Thyroid gland (tissue), 4 donors: ENCODE measurements at regions not wholly inside any gene's neighbourhood (a gene's known extent, or its start where the extent isn't known, plus 50 kb on each side); places are given as distances from the start of the nearest gene placed in this dataset.

ENCODE experiments used
- POLR2A ChIP-seq, 2 donors: fragments of 450-650 bp; IDR thresholded peaks; one replicate each; pipeline ENCODE4 v1.6.1; 2017; ENCODE audit warnings: antibody characterized with exemption in 2 of 2, mild to moderate bottlenecking in 2 of 2, moderate library complexity in 1 of 2
- TF ChIP-seq, protein P1 (sequence below), 6 experiments: fragments of 200-600 bp in 3 of 6; fragments of 450-650 bp in 3 of 6; sonication (generic) in 3 of 6; IDR thresholded peaks; one replicate each; pipeline ENCODE4 v1.5.1; 2016 to 2019; ENCODE audit warnings: antibody characterized with exemption in 6 of 6, mild to moderate bottlenecking in 2 of 6, inconsistent platforms in 1 of 6, moderate library complexity in 1 of 6

DNA sequence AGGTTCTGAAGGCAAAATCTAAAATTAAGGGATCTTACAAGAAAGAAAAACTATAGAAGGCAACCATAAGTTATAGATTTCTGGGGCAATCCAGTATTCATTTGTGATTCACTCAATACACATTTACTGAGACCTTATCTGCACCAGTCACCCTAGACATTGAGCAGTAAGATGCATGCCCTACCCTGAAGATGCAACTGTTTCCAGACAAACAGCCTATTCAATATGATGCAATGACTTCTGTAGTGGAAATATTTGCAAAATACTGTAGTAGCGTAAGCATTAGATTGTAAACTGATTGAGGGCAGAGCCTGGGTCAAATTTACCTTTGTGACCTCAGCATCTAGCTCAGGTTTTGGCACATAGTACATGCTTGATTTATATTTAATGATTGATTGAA is 256.2 kb upstream of the ACTBL2 start:
- TF ChIP-seq, protein P1, sequence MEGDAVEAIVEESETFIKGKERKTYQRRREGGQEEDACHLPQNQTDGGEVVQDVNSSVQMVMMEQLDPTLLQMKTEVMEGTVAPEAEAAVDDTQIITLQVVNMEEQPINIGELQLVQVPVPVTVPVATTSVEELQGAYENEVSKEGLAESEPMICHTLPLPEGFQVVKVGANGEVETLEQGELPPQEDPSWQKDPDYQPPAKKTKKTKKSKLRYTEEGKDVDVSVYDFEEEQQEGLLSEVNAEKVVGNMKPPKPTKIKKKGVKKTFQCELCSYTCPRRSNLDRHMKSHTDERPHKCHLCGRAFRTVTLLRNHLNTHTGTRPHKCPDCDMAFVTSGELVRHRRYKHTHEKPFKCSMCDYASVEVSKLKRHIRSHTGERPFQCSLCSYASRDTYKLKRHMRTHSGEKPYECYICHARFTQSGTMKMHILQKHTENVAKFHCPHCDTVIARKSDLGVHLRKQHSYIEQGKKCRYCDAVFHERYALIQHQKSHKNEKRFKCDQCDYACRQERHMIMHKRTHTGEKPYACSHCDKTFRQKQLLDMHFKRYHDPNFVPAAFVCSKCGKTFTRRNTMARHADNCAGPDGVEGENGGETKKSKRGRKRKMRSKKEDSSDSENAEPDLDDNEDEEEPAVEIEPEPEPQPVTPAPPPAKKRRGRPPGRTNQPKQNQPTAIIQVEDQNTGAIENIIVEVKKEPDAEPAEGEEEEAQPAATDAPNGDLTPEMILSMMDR (IDR thresholded peaks at IDR 0.05): no peak
- no peak for TF ChIP-seq POLR2A (IDR thresholded peaks at IDR 0.05)
